ENCODE measurements at regions not wholly inside any gene's neighbourhood (a gene's known extent, or its start where the extent isn't known, plus 50 kb on each side); places are given as distances from the start of the nearest gene placed in this dataset.

- ChIA-PET CTCF (no interaction called here), POLR2A (ENCODE audit: unreplicated experiment) (interaction anchor here (0.6 kb wide), 1 partner anchor 131 kb away, joined by 4 read pairs; no protein-coding TSS in a partner anchor)
- ATAC-seq = no peak
- no TSS peak for BruUV-seq (replicated peaks)
- intact Hi-C loops (cut with micrococcal nuclease) = no loop called here
- no peaks in the 10 kb centered on the region for H3K27me3 ChIP-seq (ENCODE audit: low read length)
- no peak for TF ChIP-seq EZH2 (IDR thresholded peaks at IDR 0.05; ENCODE audit: low read length, unreplicated experiment)
- TF ChIP-seq, protein P1, sequence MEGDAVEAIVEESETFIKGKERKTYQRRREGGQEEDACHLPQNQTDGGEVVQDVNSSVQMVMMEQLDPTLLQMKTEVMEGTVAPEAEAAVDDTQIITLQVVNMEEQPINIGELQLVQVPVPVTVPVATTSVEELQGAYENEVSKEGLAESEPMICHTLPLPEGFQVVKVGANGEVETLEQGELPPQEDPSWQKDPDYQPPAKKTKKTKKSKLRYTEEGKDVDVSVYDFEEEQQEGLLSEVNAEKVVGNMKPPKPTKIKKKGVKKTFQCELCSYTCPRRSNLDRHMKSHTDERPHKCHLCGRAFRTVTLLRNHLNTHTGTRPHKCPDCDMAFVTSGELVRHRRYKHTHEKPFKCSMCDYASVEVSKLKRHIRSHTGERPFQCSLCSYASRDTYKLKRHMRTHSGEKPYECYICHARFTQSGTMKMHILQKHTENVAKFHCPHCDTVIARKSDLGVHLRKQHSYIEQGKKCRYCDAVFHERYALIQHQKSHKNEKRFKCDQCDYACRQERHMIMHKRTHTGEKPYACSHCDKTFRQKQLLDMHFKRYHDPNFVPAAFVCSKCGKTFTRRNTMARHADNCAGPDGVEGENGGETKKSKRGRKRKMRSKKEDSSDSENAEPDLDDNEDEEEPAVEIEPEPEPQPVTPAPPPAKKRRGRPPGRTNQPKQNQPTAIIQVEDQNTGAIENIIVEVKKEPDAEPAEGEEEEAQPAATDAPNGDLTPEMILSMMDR (conservative IDR thresholded peaks at IDR 0.05; ENCODE audit: low read depth, low read length) = no peak
- no peak for TF ChIP-seq EZH2phosphoT487 (IDR thresholded peaks at IDR 0.05; ENCODE audit: borderline replicate concordance, low read length)
- H3K4me2 ChIP-seq (ENCODE audit: low read length) = no peak overlapping the region
- H3K79me2 ChIP-seq (ENCODE audit: low read length) = no peaks in the 10 kb centered on the region
- H3K4me1 ChIP-seq (ENCODE audit: insufficient read depth, low read length) = peaks cover 14% of the 10 kb centered on the region
- no peaks in the 10 kb centered on the region for H3K9me2 ChIP-seq (replicated peaks; ENCODE audit: low read length)
- H3K27ac ChIP-seq (ENCODE audit: low read length) = no peak overlapping the region
- no peaks in the 10 kb centered on the region for H4K20me1 ChIP-seq (ENCODE audit: low read length)
- no peak overlapping the region for H3K4me3 ChIP-seq (ENCODE audit: low read length)
- no peak overlapping the region for H3K9ac ChIP-seq (ENCODE audit: low read length)
- no peak overlapping the region for H2AFZ ChIP-seq (ENCODE audit: low read length)
- 0 out of 2 replicates have a peak, but pooled peaks cover 2% of the 10 kb centered on the region for H3K36me3 ChIP-seq (ENCODE audit: low read depth, low read length)
- no peak for DNase-seq
- no peaks in the 10 kb centered on the region for H3F3A ChIP-seq (ENCODE audit: low read length, unreplicated experiment)
- H3K9me3 ChIP-seq (ENCODE audit: low read length) = no peaks in the 10 kb centered on the region
These were observed 149.6 kb downstream of the C11orf91 start for GRCh38 chr11:33551051-33551450.

GRCh38 chr11:33549483-33549882 is 151.1 kb downstream of the C11orf91 start:
- no peaks in the 10 kb centered on the region for H3F3A ChIP-seq (ENCODE audit: low read length, unreplicated experiment)
- peaks cover 4% of the 10 kb centered on the region; the same call in 1 of the 2 replicates for H3K36me3 ChIP-seq (ENCODE audit: low read depth, low read length)
- H3K79me2 ChIP-seq (ENCODE audit: low read length) = no peaks in the 10 kb centered on the region
- no peaks in the 10 kb centered on the region for H4K20me1 ChIP-seq (ENCODE audit: low read length)
- TF ChIP-seq, protein P1 (conservative IDR thresholded peaks at IDR 0.05; ENCODE audit: low read depth, low read length) = no peak
- no peak for TF ChIP-seq EZH2phosphoT487 (IDR thresholded peaks at IDR 0.05; ENCODE audit: borderline replicate concordance, low read length)
- TF ChIP-seq EZH2 (IDR thresholded peaks at IDR 0.05; ENCODE audit: low read length, unreplicated experiment) = no peak
- H3K4me2 ChIP-seq (ENCODE audit: low read length) = no peak overlapping the region
- CTCF ChIA-PET = no interaction called here
- BruUV-seq (replicated peaks) = no TSS peak
- no peak for ATAC-seq
- H3K27me3 ChIP-seq (ENCODE audit: low read length) = no peaks in the 10 kb centered on the region
- H2AFZ ChIP-seq (ENCODE audit: low read length) = no peak overlapping the region
- no peak for DNase-seq
- H3K9me2 ChIP-seq (replicated peaks; ENCODE audit: low read length) = no peaks in the 10 kb centered on the region
- H3K27ac ChIP-seq (ENCODE audit: low read length) = no peak overlapping the region
- H3K4me1 ChIP-seq (ENCODE audit: insufficient read depth, low read length) = peaks cover 25% of the 10 kb centered on the region
- POLR2A ChIA-PET (ENCODE audit: unreplicated experiment) = no interaction called here
- no peak overlapping the region for H3K4me3 ChIP-seq (ENCODE audit: low read length)
- no peaks in the 10 kb centered on the region for H3K9me3 ChIP-seq (ENCODE audit: low read length)
- intact Hi-C loops (cut with micrococcal nuclease) = loop anchor here (5.0 kb wide), 1 partner anchor 187 kb away; no protein-coding TSS in a partner anchor
- no peak overlapping the region for H3K9ac ChIP-seq (ENCODE audit: low read length)

DNA sequence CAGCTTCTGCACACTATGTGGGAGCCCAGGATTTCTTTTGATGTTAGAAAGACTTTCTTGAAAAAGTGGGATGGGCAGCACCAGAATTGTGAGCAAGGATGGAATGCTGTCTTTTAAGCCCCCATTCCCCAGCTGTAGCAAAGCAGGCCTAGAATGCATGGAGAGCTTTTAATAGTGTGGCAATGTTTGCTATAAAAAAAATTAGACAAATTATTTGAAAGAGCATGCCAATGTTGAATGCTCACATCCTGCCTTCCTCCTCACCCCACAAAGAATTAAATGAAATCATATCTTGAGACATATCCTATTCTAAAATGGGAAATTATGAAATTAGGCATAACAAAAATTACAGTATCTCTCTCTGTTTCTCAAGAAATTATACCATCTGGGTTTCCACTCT is 154.7 kb downstream of the C11orf91 start:
- Histone ChIP-seq H3K79me2 (ENCODE audit: low read length) (no peaks in the 10 kb centered on the region), H4K20me1 (ENCODE audit: low read length) (no peaks in the 10 kb centered on the region), H3K4me2 (ENCODE audit: low read length) (no peak overlapping the region), H3K9me2 (replicated peaks; ENCODE audit: low read length) (no peaks in the 10 kb centered on the region), H3K4me1 (ENCODE audit: insufficient read depth, low read length) (peaks cover 27% of the 10 kb centered on the region), H3K9ac (ENCODE audit: low read length) (no peak overlapping the region), H3F3A (ENCODE audit: low read length, unreplicated experiment) (no peaks in the 10 kb centered on the region), H3K4me3 (ENCODE audit: low read length) (no peak overlapping the region), H3K27me3 (ENCODE audit: low read length) (no peaks in the 10 kb centered on the region), H3K9me3 (ENCODE audit: low read length) (no peaks in the 10 kb centered on the region), H3K36me3 (ENCODE audit: low read depth, low read length) (peaks cover 4% of the 10 kb centered on the region; the same call in 1 of the 2 replicates), H3K27ac (ENCODE audit: low read length) (no peak overlapping the region), H2AFZ (ENCODE audit: low read length) (no peak overlapping the region)
- DNase-seq (peak; percentile 27), ATAC-seq (peak; percentile 57)
- TF ChIP-seq EZH2 (IDR thresholded peaks at IDR 0.05; ENCODE audit: low read length, unreplicated experiment) = no peak
- TF ChIP-seq, protein P1 (conservative IDR thresholded peaks at IDR 0.05; ENCODE audit: low read depth, low read length) = no peak
- no peak for TF ChIP-seq EZH2phosphoT487 (IDR thresholded peaks at IDR 0.05; ENCODE audit: borderline replicate concordance, low read length)
- BruUV-seq (replicated peaks) = no TSS peak
- intact Hi-C loops (cut with micrococcal nuclease) = loop anchor here (5.0 kb wide), 1 partner anchor 184 kb away; no protein-coding TSS in a partner anchor
- POLR2A ChIA-PET (ENCODE audit: unreplicated experiment) = no interaction called here
- CTCF ChIA-PET = no interaction called here

All from PC-3 (cell line).